HepG2 (cell line): ENCODE measurements at regions not wholly inside any gene's neighbourhood (a gene's known extent, or its start where the extent isn't known, plus 50 kb on each side); places are given as distances from the start of the nearest gene placed in this dataset.

ENCODE experiments used
- ATAC-seq: fragments of 200-7000 bp; cut with Tn5 transposase; 3 replicates; pipeline ENCODE4 v1.9.1; 2020; ENCODE audit warnings: mild to moderate bottlenecking, moderate library complexity
- BruUV-seq: library from RNA; stranded (reverse); fragments of 400-500 nt; replicated peaks from 2 replicates; lab custom pipeline; 2021; lab: Mats Ljungman, UMichigan
- CTCF ChIA-PET: fragments of 300-600 bp; formaldehyde crosslinking; extraction: SDS; loops from one replicate; lab custom pipeline; 2021; ENCODE audit warnings: low total read pairs, inconsistent platforms, low intra/inter-chr PET ratio; lab: Yijun Ruan, JAX
- POLR2A ChIA-PET: fragments of 350-600 bp; sonication (Branson Sonifier 250); formaldehyde crosslinking; loops from one replicate; lab custom pipeline; 2020; ENCODE audit warnings: antibody characterized with exemption, inconsistent platforms; lab: Yijun Ruan, JAX
- DNase-seq: peaks from one replicate; pipeline ENCODE4 v3.0.0-alpha.2; 2015; ENCODE audit warnings: low spot score
- FAIRE-seq: peaks from 3 replicates; lab custom pipeline; 2011; peaks lifted over from hg19 to GRCh38; lab: Jason Lieb, UNC
- H2AFZ ChIP-seq: one replicate; pipeline ENCODE4 v1.6.1; 2011; ENCODE audit warnings: low read length, inconsistent platforms
- H3K27ac ChIP-seq: fragments of 300-600 bp; 3 replicates; pipeline ENCODE4 v1.8.0; 2011; ENCODE audit warnings: mixed run types, mild to moderate bottlenecking, mixed read lengths, low read length, inconsistent platforms; ENCODE audit not compliant: insufficient read depth; ENCODE audit errors: extremely low read length
- H3K27me3 ChIP-seq, 2 experiments: fragments of 200-600 bp in 1 of 2; 2 replicates in 1 of 2; 3 replicates in 1 of 2; pipeline versions ENCODE4 v1.6.0 to v1.8.0; 2011; ENCODE audit warnings: low read length in 2 of 2, mild to moderate bottlenecking in 2 of 2, moderate library complexity in 2 of 2, inconsistent platforms in 1 of 2; ENCODE audit not compliant: insufficient read depth in 2 of 2, control insufficient read depth in 1 of 2
- H3K36me3 ChIP-seq, 2 experiments: fragments of 200-600 bp in 1 of 2; replicated peaks in 1 of 2; 2 replicates in 1 of 2; 3 replicates in 1 of 2; pipeline versions ENCODE4 v1.5.1 to v1.8.0; 2011; ENCODE audit warnings: low read length in 2 of 2, inconsistent platforms in 1 of 2; ENCODE audit not compliant: insufficient read depth in 2 of 2, control insufficient read depth in 1 of 2
- H3K4me1 ChIP-seq: 2 replicates; pipeline ENCODE4 v1.5.1; 2012; ENCODE audit warnings: low read length, inconsistent platforms; ENCODE audit not compliant: insufficient read depth
- H3K4me2 ChIP-seq: 2 replicates; pipeline ENCODE4 v1.6.0; 2011; ENCODE audit warnings: low read depth, low read length, inconsistent platforms
- H3K4me3 ChIP-seq, 3 experiments: fragments of 200-600 bp in 1 of 3; sonication (generic), shearing (Covaris generic) in 1 of 3; replicated peaks in 1 of 3; 2 replicates each; pipeline ENCODE4 v1.5.1; 2011 to 2016; ENCODE audit warnings: low read length in 3 of 3, inconsistent platforms in 2 of 3, low read depth in 2 of 3, mild to moderate bottlenecking in 2 of 3, control low read depth in 1 of 3, mixed read lengths in 1 of 3; ENCODE audit not compliant: insufficient read depth in 1 of 3
- H3K79me2 ChIP-seq: one replicate; pipeline ENCODE4 v1.6.1; 2011; ENCODE audit warnings: low read length, inconsistent platforms; ENCODE audit not compliant: insufficient read depth
- H3K9ac ChIP-seq: 2 replicates; pipeline ENCODE4 v1.6.0; 2011; ENCODE audit warnings: mild to moderate bottlenecking, low read depth, low read length, inconsistent platforms; ENCODE audit not compliant: insufficient read depth
- H3K9me3 ChIP-seq: 2 replicates; pipeline ENCODE4 v1.5.1; 2012; ENCODE audit warnings: mild to moderate bottlenecking, low read length
- H4K20me1 ChIP-seq: 2 replicates; pipeline ENCODE4 v1.6.0; 2011; ENCODE audit warnings: inconsistent platforms, mild to moderate bottlenecking, low read length, moderate library complexity; ENCODE audit not compliant: insufficient read depth
- CTCF ChIP-seq: sonication (generic); formaldehyde crosslinking; IDR thresholded peaks from 2 replicates; pipeline ENCODE4 v1.5.0; 2020; ENCODE audit warnings: mild to moderate bottlenecking, missing genetic modification reagents, moderate library complexity
- ERF ChIP-seq: IDR thresholded peaks from 2 replicates; pipeline ENCODE4 v1.6.1; 2018; ENCODE audit warnings: missing biosample characterization, missing genetic modification reagents
- GRHL1 ChIP-seq: sonication (generic); formaldehyde crosslinking; conservative IDR thresholded peaks from 2 replicates; pipeline ENCODE4 v1.8.0; 2022; ENCODE audit warnings: missing genetic modification reagents
- MEF2D ChIP-seq: sonication (generic); formaldehyde crosslinking; IDR thresholded peaks from 2 replicates; pipeline ENCODE4 v1.5.1; 2020; ENCODE audit warnings: mild to moderate bottlenecking, missing genetic modification reagents
- MTA1 ChIP-seq: sonication (generic); formaldehyde crosslinking; IDR thresholded peaks from 2 replicates; pipeline ENCODE4 v1.4.0; 2020; ENCODE audit warnings: missing genetic modification reagents, mild to moderate bottlenecking, borderline replicate concordance
- ZNF263 ChIP-seq: sonication (generic); formaldehyde crosslinking; IDR thresholded peaks from 2 replicates; pipeline ENCODE4 v1.4.0; 2020; ENCODE audit warnings: missing genetic modification reagents
- ZNF792 ChIP-seq: IDR thresholded peaks from 2 replicates; pipeline ENCODE4 v1.6.1; 2016
- WGBS: methylation state at CpG from one replicate; pipeline ENCODE4 v1.1.6; 2017; ENCODE audit warnings: low lambda C conversion rate; 5-methylcytosine and 5-hydroxymethylcytosine counted together
- in situ Hi-C: cut with HindIII; loops from 2 replicates; pipeline ENCODE4 v1.10.0; 2017; ENCODE audit warnings: low pct_unique_long_range_greater_than_20kb; ENCODE audit not compliant: extremely low pct_ligation_motif_present
- intact Hi-C: fragments of 100-400 bp; cut with micrococcal nuclease; formaldehyde crosslinking; loops from one replicate; pipeline ENCODE4 v1.10.0; 2022; ENCODE audit not compliant: unreplicated experiment
- TF ChIP-seq, protein P1 (sequence below): sonication (generic); formaldehyde crosslinking; IDR thresholded peaks from 2 replicates; pipeline ENCODE4 v1.8.0; 2022; ENCODE audit warnings: missing genetic modification reagents, mild to moderate bottlenecking, moderate library complexity, borderline replicate concordance

GRCh38 chr4:106816496-106816895, 219.6 kb downstream of the DKK2 start:
- Histone ChIP-seq H3K4me1 (no peaks in the 10 kb centered on the region), H3K9me3 (no peaks in the 10 kb centered on the region), H2AFZ (no peak overlapping the region), H3K4me3 (no peak overlapping the region), H4K20me1 (no peaks in the 10 kb centered on the region), H3K27me3 (no peaks in the 10 kb centered on the region), H3K4me2 (no peak overlapping the region), H3K27ac (no peak overlapping the region), H3K36me3 (no peaks in the 10 kb centered on the region), H3K79me2 (no peaks in the 10 kb centered on the region), H3K9ac (no peak overlapping the region)
- no peak for ATAC-seq
- FAIRE-seq = no peak
- CTCF ChIA-PET = no interaction called here
- no peak for DNase-seq
- POLR2A ChIA-PET = no interaction called here
- BruUV-seq = no TSS peak
- intact Hi-C loops = no loop called here
- in situ Hi-C loops = loop anchor here (25.0 kb wide), 1 partner anchor 454 kb away; the partner anchor contains the start of gene GIMD1
- TF ChIP-seq CTCF (CRISPR knock-in tag) = no peak
- TF ChIP-seq ZNF792 (CRISPR knock-in tag) = no peak
- no peak for TF ChIP-seq ERF (CRISPR knock-in tag)
- no peak for TF ChIP-seq ZNF263
- no peak for TF ChIP-seq GRHL1 (CRISPR knock-in tag)
- TF ChIP-seq, protein P1, sequence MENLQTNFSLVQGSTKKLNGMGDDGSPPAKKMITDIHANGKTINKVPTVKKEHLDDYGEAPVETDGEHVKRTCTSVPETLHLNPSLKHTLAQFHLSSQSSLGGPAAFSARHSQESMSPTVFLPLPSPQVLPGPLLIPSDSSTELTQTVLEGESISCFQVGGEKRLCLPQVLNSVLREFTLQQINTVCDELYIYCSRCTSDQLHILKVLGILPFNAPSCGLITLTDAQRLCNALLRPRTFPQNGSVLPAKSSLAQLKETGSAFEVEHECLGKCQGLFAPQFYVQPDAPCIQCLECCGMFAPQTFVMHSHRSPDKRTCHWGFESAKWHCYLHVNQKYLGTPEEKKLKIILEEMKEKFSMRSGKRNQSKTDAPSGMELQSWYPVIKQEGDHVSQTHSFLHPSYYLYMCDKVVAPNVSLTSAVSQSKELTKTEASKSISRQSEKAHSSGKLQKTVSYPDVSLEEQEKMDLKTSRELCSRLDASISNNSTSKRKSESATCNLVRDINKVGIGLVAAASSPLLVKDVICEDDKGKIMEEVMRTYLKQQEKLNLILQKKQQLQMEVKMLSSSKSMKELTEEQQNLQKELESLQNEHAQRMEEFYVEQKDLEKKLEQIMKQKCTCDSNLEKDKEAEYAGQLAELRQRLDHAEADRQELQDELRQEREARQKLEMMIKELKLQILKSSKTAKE (CRISPR knock-in tag) = no peak
- TF ChIP-seq MEF2D (CRISPR knock-in tag) = no peak
- TF ChIP-seq MTA1 = no peak
- 0% methylated on average over 1 of the region's 1 CpG for WGBS
